ENCODE measurements at regions not wholly inside any gene's neighbourhood (a gene's known extent, or its start where the extent isn't known, plus 50 kb on each side); places are given as distances from the start of the nearest gene placed in this dataset.

DNA sequence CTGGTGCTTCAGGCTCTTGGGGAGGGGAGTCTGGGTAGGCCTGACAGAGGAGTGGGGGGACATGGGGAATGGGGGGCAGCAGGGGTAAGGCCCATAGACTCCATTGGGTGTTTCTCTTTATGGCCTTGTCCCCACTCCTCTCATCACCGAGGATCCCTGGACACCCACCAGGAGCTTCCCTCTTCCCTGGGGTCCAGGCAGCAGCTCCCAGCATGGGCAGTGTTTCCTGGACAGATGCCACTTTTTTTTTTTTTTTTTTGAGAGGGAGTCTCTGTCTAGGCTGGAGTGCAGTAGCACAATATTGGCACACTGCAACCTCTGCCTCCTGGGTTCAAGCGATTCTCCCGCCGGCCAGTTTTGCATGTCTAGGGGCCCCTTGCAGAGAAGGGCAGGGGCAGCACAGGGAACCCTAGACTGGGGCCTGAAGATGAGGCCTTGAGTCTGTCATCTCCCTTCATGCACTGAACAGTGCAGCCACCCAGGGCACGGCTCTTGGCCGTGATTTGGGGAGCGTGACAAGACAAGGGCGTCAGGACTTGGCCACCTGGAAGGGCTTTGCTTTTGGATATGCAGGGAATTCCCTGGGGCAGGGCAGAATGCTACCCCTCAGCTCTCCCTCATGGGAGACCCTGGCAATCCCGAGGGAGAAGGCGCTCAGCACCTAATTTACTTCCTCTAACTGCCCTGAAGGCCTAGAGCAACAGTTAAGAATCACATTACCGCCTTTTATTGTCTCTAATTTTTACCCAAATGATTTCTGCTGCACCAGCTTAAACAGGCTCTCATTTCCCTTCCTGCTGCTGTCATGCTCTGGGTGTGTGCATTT, 213.9 kb upstream of the ZNF536 start:
- Mint-ChIP-seq H3K9me3 (ENCODE audit: unreplicated experiment) (no peaks in the 10 kb centered on the region), H3K27me3 (ENCODE audit: unreplicated experiment) (peaks cover 9% of the 10 kb centered on the region), H3K36me3 (ENCODE audit: low read depth, unreplicated experiment) (no peaks in the 10 kb centered on the region), H3K27ac (ENCODE audit: unreplicated experiment) (no peak overlapping the region), H3K4me1 (ENCODE audit: unreplicated experiment) (no peaks in the 10 kb centered on the region), H3K4me3 (ENCODE audit: unreplicated experiment) (no peak overlapping the region)
- no peak for DNase-seq (ENCODE audit: low spot score)
- TF ChIP-seq, protein P1, sequence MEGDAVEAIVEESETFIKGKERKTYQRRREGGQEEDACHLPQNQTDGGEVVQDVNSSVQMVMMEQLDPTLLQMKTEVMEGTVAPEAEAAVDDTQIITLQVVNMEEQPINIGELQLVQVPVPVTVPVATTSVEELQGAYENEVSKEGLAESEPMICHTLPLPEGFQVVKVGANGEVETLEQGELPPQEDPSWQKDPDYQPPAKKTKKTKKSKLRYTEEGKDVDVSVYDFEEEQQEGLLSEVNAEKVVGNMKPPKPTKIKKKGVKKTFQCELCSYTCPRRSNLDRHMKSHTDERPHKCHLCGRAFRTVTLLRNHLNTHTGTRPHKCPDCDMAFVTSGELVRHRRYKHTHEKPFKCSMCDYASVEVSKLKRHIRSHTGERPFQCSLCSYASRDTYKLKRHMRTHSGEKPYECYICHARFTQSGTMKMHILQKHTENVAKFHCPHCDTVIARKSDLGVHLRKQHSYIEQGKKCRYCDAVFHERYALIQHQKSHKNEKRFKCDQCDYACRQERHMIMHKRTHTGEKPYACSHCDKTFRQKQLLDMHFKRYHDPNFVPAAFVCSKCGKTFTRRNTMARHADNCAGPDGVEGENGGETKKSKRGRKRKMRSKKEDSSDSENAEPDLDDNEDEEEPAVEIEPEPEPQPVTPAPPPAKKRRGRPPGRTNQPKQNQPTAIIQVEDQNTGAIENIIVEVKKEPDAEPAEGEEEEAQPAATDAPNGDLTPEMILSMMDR (IDR thresholded peaks at IDR 0.05; ENCODE audit: unreplicated experiment) = no peak

DNA sequence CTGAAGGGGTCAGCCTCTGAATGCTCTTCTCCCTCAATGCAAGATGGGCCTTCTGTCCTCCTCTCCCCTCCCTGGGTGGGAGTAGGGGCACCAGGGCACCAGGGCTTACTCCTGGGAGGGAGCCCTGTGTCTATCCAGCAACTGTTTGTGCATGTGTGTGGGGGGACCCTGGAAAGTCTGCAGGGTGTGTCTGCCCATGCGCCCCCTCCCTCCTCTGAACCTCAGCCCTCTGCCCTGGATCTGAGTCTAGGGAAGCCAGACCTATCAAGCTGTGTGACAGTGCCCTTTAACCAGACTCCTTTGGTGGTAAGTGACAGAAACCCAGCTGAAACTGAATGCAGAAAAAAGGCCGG, 213.3 kb upstream of the ZNF536 start:
- Mint-ChIP-seq H3K4me1 (ENCODE audit: unreplicated experiment) (no peaks in the 10 kb centered on the region), H3K27me3 (ENCODE audit: unreplicated experiment) (peaks cover 9% of the 10 kb centered on the region), H3K27ac (ENCODE audit: unreplicated experiment) (no peak overlapping the region), H3K4me3 (ENCODE audit: unreplicated experiment) (no peak overlapping the region), H3K9me3 (ENCODE audit: unreplicated experiment) (no peaks in the 10 kb centered on the region), H3K36me3 (ENCODE audit: low read depth, unreplicated experiment) (no peaks in the 10 kb centered on the region)
- TF ChIP-seq, protein P1 (IDR thresholded peaks at IDR 0.05; ENCODE audit: unreplicated experiment) = no peak
- DNase-seq (ENCODE audit: low spot score) = no peak

DNA sequence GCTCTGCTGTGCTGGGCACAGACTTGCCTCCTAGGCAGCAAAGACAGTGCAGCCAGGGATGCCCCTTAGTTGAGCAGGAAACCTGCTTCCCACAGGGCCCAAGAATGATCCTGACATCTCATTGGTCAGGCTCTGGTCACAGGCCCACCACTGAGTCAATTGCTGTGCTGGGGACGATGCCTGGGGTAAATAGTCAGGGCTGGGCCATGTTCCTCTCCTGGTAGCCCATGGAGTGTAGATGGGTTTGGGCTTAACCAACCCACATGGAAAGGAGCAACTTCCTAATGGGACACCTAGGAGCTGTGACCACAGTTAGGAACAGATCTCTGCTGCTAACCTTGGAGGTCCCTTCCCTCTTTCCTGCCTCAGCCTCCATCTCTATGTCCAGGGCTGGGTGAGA, 212.5 kb upstream of the ZNF536 start:
- Mint-ChIP-seq H3K4me3 (ENCODE audit: unreplicated experiment) (no peak overlapping the region), H3K9me3 (ENCODE audit: unreplicated experiment) (no peaks in the 10 kb centered on the region), H3K27me3 (ENCODE audit: unreplicated experiment) (peaks cover 9% of the 10 kb centered on the region), H3K36me3 (ENCODE audit: low read depth, unreplicated experiment) (no peaks in the 10 kb centered on the region), H3K4me1 (ENCODE audit: unreplicated experiment) (no peaks in the 10 kb centered on the region), H3K27ac (ENCODE audit: unreplicated experiment) (no peak overlapping the region)
- DNase-seq (ENCODE audit: low spot score) = no peak
- TF ChIP-seq, protein P1 (IDR thresholded peaks at IDR 0.05; ENCODE audit: unreplicated experiment) = no peak

DNA sequence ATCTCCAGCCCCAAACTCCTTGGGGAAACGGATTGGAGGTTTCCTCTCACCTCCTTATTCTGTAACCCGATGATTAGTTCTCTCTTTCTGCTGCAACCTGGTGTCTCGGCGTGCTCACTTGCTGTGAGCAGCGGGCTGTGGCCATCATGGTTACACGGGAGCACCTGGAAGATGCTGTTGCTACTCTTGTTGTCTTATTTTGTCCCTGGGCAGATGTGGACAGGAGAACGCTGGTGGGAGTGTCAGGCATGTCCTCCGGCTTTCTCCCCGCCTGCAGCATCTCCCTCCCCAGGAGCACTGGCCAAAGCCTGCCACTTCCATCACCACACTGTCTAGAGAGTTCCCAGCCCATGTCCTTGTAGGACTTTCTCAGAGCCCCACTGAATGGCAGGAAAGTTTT, 211.8 kb upstream of the ZNF536 start:
- Mint-ChIP-seq H3K27ac (ENCODE audit: unreplicated experiment) (no peak overlapping the region), H3K9me3 (ENCODE audit: unreplicated experiment) (no peaks in the 10 kb centered on the region), H3K36me3 (ENCODE audit: low read depth, unreplicated experiment) (no peaks in the 10 kb centered on the region), H3K4me1 (ENCODE audit: unreplicated experiment) (no peaks in the 10 kb centered on the region), H3K4me3 (ENCODE audit: unreplicated experiment) (no peak overlapping the region), H3K27me3 (ENCODE audit: unreplicated experiment) (peaks cover 9% of the 10 kb centered on the region)
- TF ChIP-seq, protein P1 (IDR thresholded peaks at IDR 0.05; ENCODE audit: unreplicated experiment) = no peak
- DNase-seq (ENCODE audit: low spot score) = no peak

DNA sequence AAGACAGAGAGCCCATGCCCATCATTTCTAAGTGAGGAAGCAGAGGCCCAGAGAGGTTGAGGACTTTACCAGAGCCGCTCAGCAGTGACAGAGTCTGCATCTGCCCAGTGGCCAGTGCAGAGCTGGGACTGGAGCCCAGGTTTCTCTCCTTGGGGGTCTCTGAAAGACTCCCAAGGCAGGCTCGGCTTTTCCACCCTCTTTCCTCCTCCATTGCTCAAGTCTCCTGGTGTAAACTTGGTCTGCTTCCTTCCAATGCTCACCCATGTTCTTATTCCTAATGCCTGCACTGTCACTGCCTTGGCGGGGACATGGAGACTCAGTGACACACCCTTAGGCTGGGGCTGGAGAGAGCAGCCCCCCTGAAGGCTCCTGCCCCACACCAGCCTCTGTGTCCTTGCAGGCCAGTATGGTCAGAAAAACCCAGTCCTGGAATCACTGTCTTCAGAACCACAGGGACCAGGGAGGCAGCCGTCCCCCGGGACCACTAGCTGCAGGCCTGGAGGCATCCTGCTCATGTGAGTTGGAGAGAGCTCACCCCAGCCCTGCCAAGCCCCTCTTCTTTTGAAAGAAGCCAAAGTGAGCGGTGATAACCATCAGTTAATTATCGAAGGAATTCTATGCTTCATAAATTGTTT, 211.0 kb upstream of the ZNF536 start:
- Mint-ChIP-seq H3K9me3 (ENCODE audit: unreplicated experiment) (no peaks in the 10 kb centered on the region), H3K36me3 (ENCODE audit: low read depth, unreplicated experiment) (no peaks in the 10 kb centered on the region), H3K4me1 (ENCODE audit: unreplicated experiment) (no peaks in the 10 kb centered on the region), H3K27ac (ENCODE audit: unreplicated experiment) (no peak overlapping the region), H3K27me3 (ENCODE audit: unreplicated experiment) (peaks cover 7% of the 10 kb centered on the region), H3K4me3 (ENCODE audit: unreplicated experiment) (no peak overlapping the region)
- TF ChIP-seq, protein P1 (IDR thresholded peaks at IDR 0.05; ENCODE audit: unreplicated experiment) = no peak
- no peak for DNase-seq (ENCODE audit: low spot score)
